ENCODE measurements at regions not wholly inside any gene's neighbourhood (a gene's known extent, or its start where the extent isn't known, plus 50 kb on each side); places are given as distances from the start of the nearest gene placed in this dataset.

DNA sequence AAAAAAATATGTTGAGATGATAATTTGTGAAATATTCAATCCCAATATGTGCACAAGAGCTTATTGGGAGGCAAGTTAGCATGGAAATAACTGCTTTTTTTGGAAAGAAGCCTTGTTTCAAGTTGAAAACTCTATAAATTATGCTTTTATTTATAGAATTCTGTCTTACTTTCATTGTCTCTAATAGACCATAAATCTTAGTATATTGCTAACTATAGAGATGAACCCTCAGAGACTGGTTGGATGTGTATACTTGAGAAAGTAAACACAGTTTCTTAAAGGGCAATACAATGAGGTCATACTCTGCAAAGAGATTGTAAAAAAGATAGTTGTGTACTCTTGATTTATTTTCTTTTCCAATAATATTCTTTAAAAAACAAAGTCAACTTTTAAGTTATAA, 530.3 kb downstream of the SPATA31D1 start:
- TF ChIP-seq MXI1 (conservative IDR thresholded peaks at IDR 0.05; ENCODE audit: poor library complexity, severe bottlenecking) = no peak
- TF ChIP-seq POLR2AphosphoS5 (IDR thresholded peaks at IDR 0.05) = no peak
- TF ChIP-seq, protein P1, sequence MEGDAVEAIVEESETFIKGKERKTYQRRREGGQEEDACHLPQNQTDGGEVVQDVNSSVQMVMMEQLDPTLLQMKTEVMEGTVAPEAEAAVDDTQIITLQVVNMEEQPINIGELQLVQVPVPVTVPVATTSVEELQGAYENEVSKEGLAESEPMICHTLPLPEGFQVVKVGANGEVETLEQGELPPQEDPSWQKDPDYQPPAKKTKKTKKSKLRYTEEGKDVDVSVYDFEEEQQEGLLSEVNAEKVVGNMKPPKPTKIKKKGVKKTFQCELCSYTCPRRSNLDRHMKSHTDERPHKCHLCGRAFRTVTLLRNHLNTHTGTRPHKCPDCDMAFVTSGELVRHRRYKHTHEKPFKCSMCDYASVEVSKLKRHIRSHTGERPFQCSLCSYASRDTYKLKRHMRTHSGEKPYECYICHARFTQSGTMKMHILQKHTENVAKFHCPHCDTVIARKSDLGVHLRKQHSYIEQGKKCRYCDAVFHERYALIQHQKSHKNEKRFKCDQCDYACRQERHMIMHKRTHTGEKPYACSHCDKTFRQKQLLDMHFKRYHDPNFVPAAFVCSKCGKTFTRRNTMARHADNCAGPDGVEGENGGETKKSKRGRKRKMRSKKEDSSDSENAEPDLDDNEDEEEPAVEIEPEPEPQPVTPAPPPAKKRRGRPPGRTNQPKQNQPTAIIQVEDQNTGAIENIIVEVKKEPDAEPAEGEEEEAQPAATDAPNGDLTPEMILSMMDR (IDR thresholded peaks at IDR 0.05; ENCODE audit: poor library complexity, severe bottlenecking) = no peak
- no peak for TF ChIP-seq EP300 (conservative IDR thresholded peaks at IDR 0.05; ENCODE audit: poor library complexity, severe bottlenecking)
- TF ChIP-seq EZH2 (IDR thresholded peaks at IDR 0.05; ENCODE audit: borderline replicate concordance, insufficient read depth, low read length, poor library complexity, severe bottlenecking) = no peak
- TF ChIP-seq, protein P2, sequence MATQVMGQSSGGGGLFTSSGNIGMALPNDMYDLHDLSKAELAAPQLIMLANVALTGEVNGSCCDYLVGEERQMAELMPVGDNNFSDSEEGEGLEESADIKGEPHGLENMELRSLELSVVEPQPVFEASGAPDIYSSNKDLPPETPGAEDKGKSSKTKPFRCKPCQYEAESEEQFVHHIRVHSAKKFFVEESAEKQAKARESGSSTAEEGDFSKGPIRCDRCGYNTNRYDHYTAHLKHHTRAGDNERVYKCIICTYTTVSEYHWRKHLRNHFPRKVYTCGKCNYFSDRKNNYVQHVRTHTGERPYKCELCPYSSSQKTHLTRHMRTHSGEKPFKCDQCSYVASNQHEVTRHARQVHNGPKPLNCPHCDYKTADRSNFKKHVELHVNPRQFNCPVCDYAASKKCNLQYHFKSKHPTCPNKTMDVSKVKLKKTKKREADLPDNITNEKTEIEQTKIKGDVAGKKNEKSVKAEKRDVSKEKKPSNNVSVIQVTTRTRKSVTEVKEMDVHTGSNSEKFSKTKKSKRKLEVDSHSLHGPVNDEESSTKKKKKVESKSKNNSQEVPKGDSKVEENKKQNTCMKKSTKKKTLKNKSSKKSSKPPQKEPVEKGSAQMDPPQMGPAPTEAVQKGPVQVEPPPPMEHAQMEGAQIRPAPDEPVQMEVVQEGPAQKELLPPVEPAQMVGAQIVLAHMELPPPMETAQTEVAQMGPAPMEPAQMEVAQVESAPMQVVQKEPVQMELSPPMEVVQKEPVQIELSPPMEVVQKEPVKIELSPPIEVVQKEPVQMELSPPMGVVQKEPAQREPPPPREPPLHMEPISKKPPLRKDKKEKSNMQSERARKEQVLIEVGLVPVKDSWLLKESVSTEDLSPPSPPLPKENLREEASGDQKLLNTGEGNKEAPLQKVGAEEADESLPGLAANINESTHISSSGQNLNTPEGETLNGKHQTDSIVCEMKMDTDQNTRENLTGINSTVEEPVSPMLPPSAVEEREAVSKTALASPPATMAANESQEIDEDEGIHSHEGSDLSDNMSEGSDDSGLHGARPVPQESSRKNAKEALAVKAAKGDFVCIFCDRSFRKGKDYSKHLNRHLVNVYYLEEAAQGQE (IDR thresholded peaks at IDR 0.05; ENCODE audit: borderline replicate concordance) = no peak
- no peak for TF ChIP-seq RAD21 (conservative IDR thresholded peaks at IDR 0.05)
